Esophagus muscularis mucosa (tissue), 4 donors: ENCODE measurements at regions not wholly inside any gene's neighbourhood (a gene's known extent, or its start where the extent isn't known, plus 50 kb on each side); places are given as distances from the start of the nearest gene placed in this dataset.

Experiments
- DNase-seq: peaks from one replicate; pipeline ENCODE4 v3.0.0-alpha.2; 2017; ENCODE audit errors: extremely low spot score
- H3K27ac ChIP-seq, 4 donors: fragments of 200-600 bp; sonication (generic); replicated peaks in 1 of 4; 1 replicate in 3 of 4; 2 replicates in 1 of 4; pipeline ENCODE4 v1.5.1; 2016 to 2019; ENCODE audit warnings: mild to moderate bottlenecking in 1 of 4
- H3K27me3 ChIP-seq, 4 donors: fragments of 200-600 bp; sonication (generic); one replicate each; pipeline versions ENCODE4 v1.5.1 to v1.6.0; 2016 to 2019
- H3K36me3 ChIP-seq, 4 donors: fragments of 200-600 bp; sonication (generic); one replicate each; pipeline ENCODE4 v1.5.1; 2016 to 2019
- H3K4me1 ChIP-seq, 4 donors: fragments of 200-600 bp; sonication (generic); one replicate each; pipeline ENCODE4 v1.5.1; 2016 to 2019
- H3K4me3 ChIP-seq, 4 donors: fragments of 200-600 bp; sonication (generic); 1 replicate in 2 of 4; 2 replicates in 2 of 4; pipeline ENCODE4 v1.5.1; 2016 to 2019; ENCODE audit warnings: mild to moderate bottlenecking in 4 of 4, moderate library complexity in 1 of 4
- H3K9me3 ChIP-seq, 4 donors: fragments of 200-600 bp; sonication (generic); 1 replicate in 3 of 4; 2 replicates in 1 of 4; pipeline ENCODE4 v1.5.1; 2016 to 2019
- CTCF ChIP-seq, 3 experiments: fragments of 200-600 bp in 2 of 3; fragments of 450-650 bp in 1 of 3; sonication (generic) in 2 of 3; IDR thresholded peaks; one replicate each; pipeline ENCODE4 v1.5.1; 2017 to 2019; ENCODE audit warnings: antibody characterized with exemption in 3 of 3, mild to moderate bottlenecking in 2 of 3, moderate library complexity in 1 of 3
- EP300 ChIP-seq: sonication (generic); formaldehyde crosslinking; IDR thresholded peaks from one replicate; pipeline ENCODE4 v1.6.1; 2017; ENCODE audit warnings: antibody characterized with exemption
- POLR2A ChIP-seq: fragments of 450-650 bp; IDR thresholded peaks from one replicate; pipeline ENCODE4 v1.6.1; 2017; ENCODE audit warnings: antibody characterized with exemption, moderate library complexity, mild to moderate bottlenecking, low read depth
- POLR2AphosphoS5 ChIP-seq, 2 donors: sonication (generic); formaldehyde crosslinking; IDR thresholded peaks; one replicate each; pipeline ENCODE4 v1.6.1; 2017; ENCODE audit warnings: antibody characterized with exemption in 2 of 2
- WGBS: methylation state at CpG from one replicate; pipeline ENCODE4 v1.1.5; 2018; 5-methylcytosine and 5-hydroxymethylcytosine counted together
- intact Hi-C: fragments of 100-400 bp; cut with DNase I; formaldehyde crosslinking; loops from one replicate; pipeline ENCODE4 v1.15.1; 2023

DNA sequence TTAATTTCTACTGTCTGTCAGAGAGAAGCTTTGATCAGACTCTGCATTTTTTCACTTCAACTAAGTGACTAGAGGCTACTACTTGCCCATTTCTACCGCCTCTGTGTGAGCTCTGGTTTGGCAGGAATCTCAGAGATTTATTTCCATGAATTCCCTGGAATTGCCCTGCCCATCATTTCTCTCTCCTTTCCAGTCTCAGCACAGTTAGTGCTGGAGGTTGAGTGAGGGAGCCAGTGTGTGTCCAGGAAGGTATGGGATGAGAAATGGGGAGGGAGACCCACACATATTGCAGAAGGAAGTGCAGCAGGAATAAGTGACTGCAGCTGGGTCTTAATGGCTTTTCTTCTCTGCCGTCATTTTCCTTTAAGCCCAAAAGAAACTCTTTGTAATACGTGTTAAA, 443.1 kb upstream of the ZNF462 start:
- no peak overlapping the region for H3K27ac ChIP-seq
- no peaks in the 10 kb centered on the region for H3K9me3 ChIP-seq
- no peaks in the 10 kb centered on the region for H3K4me1 ChIP-seq
- H3K4me3 ChIP-seq = no peak overlapping the region
- no peak for DNase-seq
- whole genome bisulfite sequencing = 75% methylated on average over 3 of the region's 3 CpGs
- no peak for TF ChIP-seq CTCF (IDR thresholded peaks at IDR 0.05)
- TF ChIP-seq EP300 = no peak
- TF ChIP-seq POLR2AphosphoS5 (IDR thresholded peaks at IDR 0.05) = no peak
- TF ChIP-seq POLR2A = no peak
- no peaks in the 10 kb centered on the region for H3K27me3 ChIP-seq
- intact Hi-C loops = no loop called here
- H3K36me3 ChIP-seq = no peaks in the 10 kb centered on the region

DNA sequence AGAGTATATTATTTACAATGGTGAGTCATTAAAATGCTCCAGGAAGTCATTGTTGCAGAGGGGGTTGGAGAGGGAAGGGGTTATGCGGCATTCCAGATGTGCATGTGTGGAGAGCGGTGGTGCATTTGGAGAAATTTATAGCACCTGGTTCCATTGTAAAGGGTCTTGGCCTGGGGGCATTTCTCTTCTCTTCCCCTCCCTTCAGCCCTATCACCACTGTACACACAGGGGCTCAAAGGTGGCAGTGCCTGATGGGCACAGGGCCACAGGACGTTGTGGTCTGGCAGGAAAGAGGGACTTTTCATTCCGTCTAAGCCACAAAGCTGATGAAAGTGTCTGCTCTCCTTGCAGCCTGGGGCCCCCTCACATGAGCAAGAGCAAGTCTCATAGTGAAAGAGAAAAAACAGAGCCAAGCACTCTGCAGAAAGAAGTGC, 442.4 kb upstream of the ZNF462 start:
- TF ChIP-seq POLR2AphosphoS5 (IDR thresholded peaks at IDR 0.05) (no peak), EP300 (no peak), POLR2A (no peak), CTCF (IDR thresholded peaks at IDR 0.05) (no peak)
- no peaks in the 10 kb centered on the region for H3K27me3 ChIP-seq
- no peak overlapping the region for H3K27ac ChIP-seq
- 48% methylated on average over 4 of the region's 4 CpGs for whole genome bisulfite sequencing
- no peak overlapping the region for H3K4me3 ChIP-seq
- H3K36me3 ChIP-seq = no peaks in the 10 kb centered on the region
- intact Hi-C loops = no loop called here
- no peaks in the 10 kb centered on the region for H3K9me3 ChIP-seq
- no peak for DNase-seq
- H3K4me1 ChIP-seq = no peaks in the 10 kb centered on the region

GRCh38 chr9:106421772-106422171, 441.2 kb upstream of the ZNF462 start:
- WGBS = 85% methylated on average over 3 of the region's 3 CpGs

DNA sequence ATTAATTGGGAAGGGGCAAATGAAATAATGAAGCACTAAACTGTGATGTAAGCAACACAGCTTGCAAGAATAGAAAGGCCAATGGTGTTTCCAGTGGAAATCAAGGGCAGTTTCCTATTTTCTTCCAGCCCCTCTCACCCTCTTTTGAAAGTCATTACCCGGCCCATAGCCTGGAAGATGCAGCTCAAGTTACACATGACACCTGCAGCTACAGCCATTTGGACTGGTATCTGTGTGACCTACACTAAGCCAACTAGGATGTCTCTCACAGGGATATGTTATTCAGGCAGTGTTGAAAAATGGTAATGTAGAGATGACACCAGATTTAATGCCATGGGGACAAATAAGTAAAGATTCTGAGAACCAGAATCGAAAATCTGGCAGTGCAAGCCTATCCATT, 439.4 kb upstream of the ZNF462 start:
- no peak overlapping the region for H3K4me3 ChIP-seq
- H3K9me3 ChIP-seq = no peaks in the 10 kb centered on the region
- intact Hi-C loops = no loop called here
- no peak overlapping the region for H3K27ac ChIP-seq
- TF ChIP-seq POLR2AphosphoS5 (IDR thresholded peaks at IDR 0.05) (no peak), POLR2A (no peak), EP300 (no peak), CTCF (IDR thresholded peaks at IDR 0.05) (no peak)
- DNase-seq = no peak
- WGBS = 94% methylated on average over 2 of the region's 2 CpGs
- H3K36me3 ChIP-seq = no peaks in the 10 kb centered on the region
- H3K27me3 ChIP-seq = no peaks in the 10 kb centered on the region
- H3K4me1 ChIP-seq = no peaks in the 10 kb centered on the region

More at GRCh38 chr9:106421772-106422171, 441.2 kb upstream of the ZNF462 start:
- no peak overlapping the region for H3K4me3 ChIP-seq
- intact Hi-C loops = no loop called here
- H3K27ac ChIP-seq = no peak overlapping the region
- no peaks in the 10 kb centered on the region for H3K27me3 ChIP-seq
- TF ChIP-seq CTCF (IDR thresholded peaks at IDR 0.05) = no peak
- TF ChIP-seq EP300 = no peak
- TF ChIP-seq POLR2A = no peak
- no peak for TF ChIP-seq POLR2AphosphoS5 (IDR thresholded peaks at IDR 0.05)
- no peaks in the 10 kb centered on the region for H3K4me1 ChIP-seq
- no peaks in the 10 kb centered on the region for H3K36me3 ChIP-seq
- H3K9me3 ChIP-seq = no peaks in the 10 kb centered on the region
- DNase-seq = no peak

- WGBS = 92% methylated on average over 1 of the region's 1 CpG
- H3K4me1 ChIP-seq = no peaks in the 10 kb centered on the region
- H3K9me3 ChIP-seq = no peaks in the 10 kb centered on the region
- H3K27ac ChIP-seq = no peak overlapping the region
- TF ChIP-seq EP300 (no peak), POLR2AphosphoS5 (IDR thresholded peaks at IDR 0.05) (no peak), POLR2A (no peak), CTCF (IDR thresholded peaks at IDR 0.05) (no peak)
- DNase-seq = no peak
- no peaks in the 10 kb centered on the region for H3K36me3 ChIP-seq
- intact Hi-C loops = no loop called here
- no peak overlapping the region for H3K4me3 ChIP-seq
- no peaks in the 10 kb centered on the region for H3K27me3 ChIP-seq
Observed at GRCh38 chr9:106432631-106433030, 430.3 kb upstream of the ZNF462 start.
